GM19467 (cell line): ENCODE measurements at regions not wholly inside any gene's neighbourhood (a gene's known extent, or its start where the extent isn't known, plus 50 kb on each side); places are given as distances from the start of the nearest gene placed in this dataset.
A peak's percentile ranks its signal among the peaks of the same experiment; 100 is the strongest.
"Not testable (repeated sequence)": the region's sequence is repeated elsewhere in the genome, so short reads cannot be mapped to it uniquely, and the experiment has no call there.

Experiments used
- ATAC-seq: cut with Tn5 transposase; IDR thresholded peaks from one replicate; pipeline ENCODE4 v1.9.1; 2021; ENCODE audit warnings: mild to moderate bottlenecking, moderate library complexity; ENCODE audit not compliant: unreplicated experiment

DNA sequence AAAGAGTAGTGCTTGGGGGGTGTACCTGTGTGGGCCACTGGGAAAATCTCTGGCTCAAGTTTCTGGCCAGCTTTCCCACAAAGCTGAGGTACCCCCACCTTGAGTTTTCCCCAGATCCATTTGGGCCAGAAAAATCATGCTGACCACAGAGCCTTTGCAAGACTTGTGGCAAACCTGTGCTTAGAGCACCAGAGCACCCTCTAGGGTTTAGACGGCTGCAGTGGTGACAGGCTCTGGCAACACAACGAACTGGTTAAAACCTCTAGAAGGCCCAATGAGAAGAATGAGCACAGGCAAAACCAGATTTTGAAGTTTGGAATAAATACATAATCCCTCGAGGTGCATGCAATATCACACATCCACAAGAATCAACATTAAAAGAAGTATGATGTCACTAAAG, 290.7 kb upstream of the FOLH1 start:
- no peak for ATAC-seq

DNA sequence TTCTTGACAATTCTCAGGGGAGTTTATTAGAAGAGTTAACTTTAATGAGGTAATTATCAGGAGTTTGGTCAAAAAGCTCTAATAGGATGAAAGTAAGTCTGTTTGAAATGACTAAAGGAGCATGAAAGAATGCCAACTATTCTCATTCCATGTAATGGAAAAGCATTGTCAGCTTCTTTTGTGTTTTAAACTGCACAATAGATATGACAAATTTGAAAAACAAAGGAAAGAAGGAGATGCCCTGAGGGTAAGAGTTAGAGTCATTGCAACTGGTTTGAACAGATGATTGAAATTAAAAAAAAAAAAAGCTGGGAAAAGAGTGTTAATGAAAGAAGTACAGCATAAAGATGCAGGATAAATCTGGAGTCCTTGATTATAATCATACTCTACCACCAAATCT, 296.8 kb upstream of the FOLH1 start:
- ATAC-seq = no peak

DNA sequence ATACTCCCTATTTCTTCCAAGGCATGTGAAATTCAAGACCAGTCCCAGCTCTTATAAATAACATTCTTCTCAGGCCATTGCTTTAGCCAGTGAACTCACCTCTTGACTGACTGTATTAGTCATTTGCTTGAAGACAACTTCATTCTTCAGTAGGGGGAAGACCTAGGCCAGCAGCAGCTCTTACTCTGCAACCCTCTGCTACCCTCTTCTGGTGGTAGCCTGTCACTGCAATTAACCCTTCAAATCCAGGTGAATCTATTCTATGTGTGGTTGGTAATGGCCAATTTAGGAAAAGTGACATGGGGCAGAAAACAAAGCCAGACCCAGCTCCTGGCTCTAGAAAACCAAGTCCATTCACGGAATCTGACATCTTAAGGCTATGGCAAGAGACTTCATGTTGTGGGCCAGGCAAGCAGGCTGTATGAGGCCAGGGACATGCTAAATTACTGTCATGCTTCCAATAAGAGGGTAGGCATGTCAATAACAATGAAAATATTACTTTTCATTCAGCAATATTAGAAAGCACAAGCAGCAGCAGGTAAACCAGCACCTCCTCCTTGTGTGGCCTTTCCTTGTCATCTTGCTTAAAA, 317.9 kb upstream of the FOLH1 start:
- peak; percentile 91 for ATAC-seq

DNA sequence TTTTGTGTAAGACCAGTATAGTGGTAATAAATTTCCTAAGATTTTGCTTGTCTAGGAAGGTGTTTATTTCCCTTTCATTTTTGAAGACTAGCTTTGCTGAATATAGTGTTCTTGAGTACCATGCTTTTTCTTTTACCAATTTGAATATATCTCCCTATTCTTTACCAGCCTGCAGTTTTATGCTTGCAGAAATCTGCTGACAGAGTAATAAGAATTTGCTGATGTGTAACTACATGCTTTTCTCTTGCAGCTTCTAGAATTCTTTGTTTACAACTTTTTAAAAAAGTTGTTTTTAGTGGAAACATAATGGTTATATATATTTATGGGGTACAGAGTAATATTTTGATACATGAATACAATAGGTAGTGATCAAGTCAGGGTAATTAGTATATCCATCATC, 324.8 kb upstream of the FOLH1 start:
- ATAC-seq = no peak

DNA sequence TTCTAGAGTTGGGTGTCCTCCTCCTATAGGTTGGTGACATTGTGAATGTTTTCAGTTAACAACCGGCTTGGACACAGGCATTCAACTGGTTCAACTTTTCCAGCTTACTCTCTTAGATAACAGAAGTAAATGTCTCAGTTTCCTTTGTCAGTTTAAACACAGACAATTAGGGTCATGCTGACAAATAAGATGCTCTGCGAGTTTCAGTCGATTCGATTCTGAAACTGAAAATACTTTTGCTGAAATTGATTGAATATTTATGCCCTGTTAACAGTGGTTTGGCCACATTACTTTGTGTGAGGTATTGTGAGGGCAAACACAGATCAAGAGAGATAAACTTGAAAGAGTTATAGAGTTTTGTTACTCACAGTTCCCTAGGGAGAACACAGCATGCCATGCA, 330.5 kb upstream of the FOLH1 start:
- ATAC-seq = not testable (repeated sequence)

DNA sequence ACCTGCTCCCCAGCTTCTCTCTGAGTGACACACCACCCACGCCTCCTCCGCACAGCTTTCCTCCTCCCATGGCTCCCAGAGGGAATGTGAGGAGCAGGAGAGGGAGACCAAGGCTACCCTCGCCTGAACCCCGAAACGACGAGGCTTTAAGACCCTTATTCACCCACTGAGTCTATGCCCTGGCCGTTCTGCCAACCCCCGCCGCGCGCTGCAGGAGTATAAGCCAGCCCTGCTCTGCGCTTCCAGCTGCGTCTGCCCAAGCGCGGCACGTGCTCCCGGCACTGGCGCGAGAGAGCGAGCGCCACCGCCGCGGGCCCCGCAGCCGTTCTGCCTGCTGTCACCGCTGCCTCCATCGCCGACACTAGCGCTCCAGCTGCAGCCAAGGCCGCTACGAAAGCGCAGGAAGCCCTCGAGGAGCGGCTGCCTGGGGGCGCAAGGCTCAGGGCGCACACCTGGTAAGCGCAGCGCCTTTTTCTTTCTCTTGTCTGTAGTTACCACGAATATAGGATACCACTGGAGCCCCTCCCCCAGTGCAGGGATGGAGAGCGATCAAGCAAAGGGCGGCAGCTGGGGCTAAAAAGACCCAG, 350.0 kb upstream of the FOLH1 start:
- ATAC-seq = not testable (repeated sequence)

DNA sequence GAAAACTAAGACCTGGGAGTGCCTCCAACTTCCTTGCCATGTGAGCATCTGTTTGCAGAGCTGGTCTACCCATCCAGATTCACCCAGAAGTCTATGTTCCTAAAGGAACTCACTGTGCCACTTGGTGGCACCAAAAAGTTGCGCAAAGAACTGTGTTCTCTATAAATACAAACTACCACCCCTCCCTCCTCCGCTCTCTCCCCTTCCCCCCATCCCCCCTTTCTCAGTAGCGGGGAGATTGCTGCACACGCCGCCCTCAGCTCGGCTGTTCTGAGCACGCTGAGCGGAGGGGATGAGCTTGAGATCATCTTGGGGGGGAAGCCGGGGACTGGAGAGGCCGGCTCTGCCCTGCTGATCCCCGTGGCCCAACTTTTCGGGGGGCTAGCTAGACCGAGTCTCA, 352.2 kb upstream of the FOLH1 start:
- not testable (repeated sequence) for ATAC-seq

DNA sequence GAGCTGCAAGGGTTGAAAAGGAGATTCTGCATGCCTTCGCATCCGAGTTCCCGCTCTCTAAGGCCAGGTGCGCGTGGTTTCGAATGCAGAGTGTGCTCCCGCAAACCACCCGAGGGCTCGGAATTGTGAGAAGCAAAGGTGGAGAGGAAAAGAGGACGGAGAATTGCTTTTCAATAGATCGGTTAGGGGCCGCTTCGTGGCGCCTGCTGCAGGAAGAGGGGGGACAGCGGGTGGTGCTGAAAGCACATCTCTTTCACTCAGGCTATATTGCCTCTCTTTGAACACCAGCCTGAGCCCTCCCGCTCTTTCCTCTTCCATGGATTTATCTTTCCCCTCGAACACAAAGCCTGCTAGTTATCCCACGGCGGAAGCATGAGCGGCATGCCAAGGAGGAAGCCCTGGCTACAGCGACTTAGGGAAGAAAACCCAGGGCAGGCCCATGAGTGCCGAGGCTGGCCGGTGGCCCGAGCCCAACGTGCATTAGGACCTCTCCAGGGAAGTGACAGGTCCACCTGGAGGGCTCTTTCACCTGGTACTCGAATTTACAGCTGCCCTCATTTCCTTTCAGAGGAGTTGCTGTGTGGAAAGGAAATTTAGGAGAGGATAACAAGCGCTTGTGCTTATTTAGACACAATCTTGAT, 353.0 kb upstream of the FOLH1 start:
- not testable (repeated sequence) for ATAC-seq

DNA sequence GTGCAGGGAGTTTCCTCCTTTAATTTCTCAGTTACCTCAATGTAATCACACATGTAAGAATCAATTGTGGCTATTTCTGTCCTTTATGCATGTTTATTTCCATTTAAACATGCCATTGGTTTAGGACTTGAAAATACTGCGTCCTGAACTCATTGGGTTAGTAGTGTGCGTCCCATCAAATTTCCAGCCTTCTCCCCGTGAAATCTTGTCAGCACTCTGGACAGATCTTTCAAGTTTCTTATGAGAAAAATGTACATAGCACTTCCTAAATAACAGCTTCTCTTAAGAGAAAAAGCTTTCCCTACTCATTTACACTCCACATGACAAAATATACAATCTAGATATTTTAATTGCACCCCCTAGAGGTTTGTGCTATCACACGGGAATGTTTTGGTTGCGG, 353.9 kb upstream of the FOLH1 start:
- ATAC-seq = not testable (repeated sequence)

DNA sequence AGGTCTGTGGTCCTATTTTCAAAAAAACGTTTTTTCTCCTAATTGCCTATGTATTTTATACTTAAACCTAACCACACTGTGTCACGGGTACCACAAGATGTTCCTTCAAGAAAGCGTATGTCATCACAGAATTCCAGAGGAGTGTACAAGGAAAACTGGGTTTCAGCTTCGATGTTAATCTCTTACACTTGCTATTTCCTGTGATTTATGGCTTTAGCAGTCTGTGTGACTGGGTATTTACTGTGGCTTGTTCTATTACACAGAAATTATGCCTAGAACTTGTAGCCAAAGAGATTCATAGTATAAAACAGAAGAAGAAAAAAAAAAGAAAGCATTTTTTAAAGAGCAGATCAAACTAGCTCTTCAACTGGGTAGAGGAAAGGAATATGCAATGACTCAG, 371.1 kb upstream of the FOLH1 start:
- ATAC-seq = not testable (repeated sequence)

DNA sequence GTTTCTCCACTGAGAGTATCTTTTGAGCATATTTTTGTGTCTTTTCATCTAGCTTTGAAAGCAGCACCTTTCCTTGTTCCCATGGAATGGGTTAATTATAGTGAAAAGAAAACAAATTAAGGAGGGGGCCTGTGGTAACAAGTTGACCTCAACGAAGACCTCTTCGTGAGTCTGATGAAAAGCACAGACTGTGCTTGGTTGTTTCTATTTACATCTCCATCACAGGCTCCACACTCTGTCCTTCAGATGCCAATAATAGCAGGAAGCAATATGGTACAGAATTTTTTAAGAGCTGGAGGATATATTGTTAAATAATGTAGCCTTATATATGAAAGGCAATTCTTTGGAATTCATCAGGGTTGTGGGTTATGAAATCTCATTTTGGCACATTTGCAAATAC, 366.7 kb upstream of the OR4C13 start:
- not testable (repeated sequence) for ATAC-seq

DNA sequence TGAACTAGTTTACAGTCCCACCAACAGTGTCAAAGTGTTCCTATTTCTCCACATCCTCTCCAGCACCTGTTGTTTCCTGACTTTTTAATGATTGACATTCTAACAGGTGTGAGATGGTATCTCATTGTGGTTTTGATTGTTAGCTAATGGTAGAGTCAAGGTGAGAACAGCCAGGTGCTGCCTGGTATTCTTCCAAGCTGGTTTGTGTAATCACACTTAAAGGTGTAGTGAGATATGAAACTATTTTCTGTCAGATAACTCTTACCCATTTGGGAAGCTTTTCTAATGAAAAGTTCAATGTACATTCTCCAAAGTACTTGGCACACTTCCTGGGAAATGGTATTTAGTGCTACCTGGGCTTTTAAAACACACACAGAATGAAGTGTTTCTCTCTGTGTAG, 343.3 kb upstream of the OR4C13 start:
- ATAC-seq = not testable (repeated sequence)

DNA sequence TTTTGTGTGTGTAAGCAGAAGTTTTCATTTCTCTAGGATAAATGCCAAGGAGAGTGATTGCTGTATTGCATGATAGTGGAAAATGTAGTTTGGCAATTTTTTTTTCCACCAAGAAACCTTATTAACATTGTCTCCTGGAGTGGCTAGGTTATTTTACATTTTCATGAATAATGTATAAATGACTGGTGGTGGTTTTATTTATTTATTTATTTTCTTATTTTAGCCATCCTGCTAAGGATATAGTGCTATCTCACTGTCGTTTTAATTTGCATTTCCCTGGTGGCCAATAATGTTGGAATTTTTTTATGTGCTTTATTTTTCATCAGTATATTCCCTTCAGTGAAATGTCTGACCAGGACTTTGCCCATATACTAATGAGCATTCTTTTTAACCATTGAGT, 328.3 kb upstream of the OR4C13 start:
- not testable (repeated sequence) for ATAC-seq

DNA sequence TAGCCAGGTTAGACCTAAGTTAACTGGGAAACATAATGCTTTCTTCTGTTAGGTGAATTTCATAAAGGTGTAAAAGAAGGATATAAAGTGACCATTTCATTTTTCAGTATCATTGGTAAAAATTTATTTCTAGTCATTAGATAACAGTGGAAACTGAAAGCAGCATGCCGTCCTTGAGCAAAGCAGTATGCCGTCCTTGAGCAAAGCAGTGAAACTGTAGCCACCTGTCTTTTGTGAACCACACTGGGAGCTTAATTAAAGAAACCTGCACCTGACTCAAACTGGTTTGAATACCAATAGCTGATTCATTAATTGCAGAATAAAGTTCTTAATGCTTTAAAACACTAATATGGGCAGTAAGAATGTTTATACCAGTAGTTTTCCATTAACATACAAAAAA, 281.5 kb upstream of the OR4C13 start:
- not testable (repeated sequence) for ATAC-seq

DNA sequence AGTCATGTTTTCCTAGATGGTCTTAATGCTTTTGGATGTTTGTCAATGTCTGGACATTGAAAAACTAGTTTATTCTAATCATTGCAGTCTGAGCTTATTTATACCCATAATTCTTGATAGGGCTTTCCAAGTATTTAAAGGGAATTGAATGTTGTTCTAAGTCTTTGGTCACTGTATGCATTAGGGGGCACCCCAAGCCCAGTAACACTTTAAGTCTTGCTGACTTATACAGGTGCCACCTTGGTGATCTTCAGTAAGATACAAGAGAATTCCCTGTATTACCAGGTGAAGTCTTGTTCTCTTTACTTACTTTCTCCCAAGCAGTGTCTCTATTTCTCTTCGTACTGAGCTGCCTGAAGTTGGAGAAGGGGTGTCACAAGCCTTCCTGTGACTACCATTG, 250.1 kb upstream of the OR4C13 start:
- not testable (repeated sequence) for ATAC-seq

DNA sequence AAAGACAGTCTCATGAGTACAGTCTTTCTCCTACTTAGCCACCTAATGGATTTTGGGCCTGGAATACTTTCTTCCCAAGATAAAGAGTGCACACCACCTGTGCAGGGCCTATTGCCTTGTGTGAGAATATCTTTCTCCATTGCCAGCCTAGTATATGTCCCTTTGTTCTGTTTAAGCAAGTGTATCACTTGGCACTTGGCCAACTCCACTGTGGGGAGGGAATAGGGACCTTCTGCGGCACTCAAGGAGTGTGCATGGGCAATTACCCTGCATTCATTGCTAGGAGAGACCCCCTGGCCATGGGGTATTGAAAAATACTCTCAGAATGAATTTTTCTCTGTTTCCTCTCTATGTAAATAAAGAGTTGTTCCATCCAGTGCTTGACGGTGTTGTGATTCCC, 201.7 kb upstream of the OR4C13 start:
- ATAC-seq = not testable (repeated sequence)

DNA sequence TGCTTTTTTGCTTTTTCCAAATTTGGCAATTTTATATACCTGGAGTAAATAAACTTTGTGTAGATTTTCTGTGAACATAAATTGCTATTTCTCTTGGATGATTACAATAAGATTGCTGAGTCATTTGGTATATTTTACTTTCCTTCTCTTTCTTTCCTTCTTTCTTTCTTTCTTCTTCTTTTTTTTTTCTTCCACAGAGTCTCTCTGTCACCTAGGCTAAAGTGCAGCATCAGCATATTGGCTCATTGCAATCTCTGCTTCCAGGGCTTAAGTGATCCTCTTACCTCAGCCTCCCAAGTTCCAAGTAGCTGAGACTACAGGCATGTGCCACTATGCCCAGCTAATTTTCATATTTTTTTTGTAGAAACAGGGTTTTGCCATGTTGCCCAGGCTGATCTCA, 201.2 kb upstream of the OR4C13 start:
- ATAC-seq = not testable (repeated sequence)

DNA sequence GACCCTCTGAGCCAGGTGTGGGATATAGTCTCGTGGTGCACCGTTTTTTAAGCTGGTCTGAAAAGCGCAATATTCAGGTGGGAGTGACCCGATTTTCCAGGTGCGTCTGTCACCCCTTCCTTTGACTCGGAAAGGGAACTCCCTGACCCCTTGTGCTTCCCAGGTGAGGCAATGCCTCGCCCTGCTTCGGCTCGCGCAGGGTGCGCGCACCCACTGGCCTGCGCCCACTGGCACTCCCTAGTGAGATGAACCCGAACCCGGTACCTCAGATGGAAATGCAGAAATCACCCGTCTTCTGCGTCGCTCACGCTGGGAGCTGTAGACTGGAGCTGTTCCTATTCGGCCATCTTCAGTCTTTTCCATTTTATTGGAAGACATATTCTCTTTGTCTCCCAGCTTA, 171.4 kb upstream of the OR4C13 start:
- not testable (repeated sequence) for ATAC-seq

DNA sequence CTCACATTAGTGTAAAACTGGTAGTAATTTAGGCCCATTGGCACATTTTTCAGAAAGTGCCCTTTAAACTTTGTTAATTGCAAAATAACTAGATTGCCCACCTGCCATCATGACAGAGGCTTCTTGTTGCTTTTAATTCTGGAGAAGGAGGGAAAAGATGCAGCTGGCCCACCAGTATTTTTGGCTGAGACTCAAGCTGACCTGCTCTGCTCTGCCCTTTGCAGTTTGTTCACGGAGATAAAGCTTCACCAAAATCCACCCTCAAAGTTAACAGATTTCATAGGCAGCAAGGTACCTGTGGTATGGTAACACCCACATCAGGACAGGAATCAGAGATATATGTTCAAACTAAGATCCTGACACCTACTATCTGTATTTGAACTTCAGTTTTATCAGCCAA, 170.2 kb upstream of the OR4C13 start:
- ATAC-seq = not testable (repeated sequence)

DNA sequence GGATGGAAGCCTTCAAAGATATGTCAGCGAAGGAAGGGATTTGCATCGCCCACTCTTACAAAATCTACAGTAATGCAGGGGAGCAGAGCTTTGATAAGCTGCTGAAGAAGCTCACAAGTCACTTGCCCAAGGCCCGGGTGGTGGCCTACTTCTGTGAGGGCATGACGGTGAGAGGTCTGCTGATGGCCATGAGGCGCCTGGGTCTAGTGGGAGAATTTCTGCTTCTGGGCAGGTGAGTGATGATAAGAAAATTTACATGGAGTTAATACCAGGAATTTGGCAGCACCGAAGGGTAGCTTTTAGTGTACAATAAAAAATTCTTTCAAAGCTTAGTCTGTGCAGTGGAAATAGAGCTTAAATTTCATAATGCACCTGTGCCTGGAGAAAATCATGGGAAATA, 168.3 kb upstream of the OR4C13 start:
- ATAC-seq = not testable (repeated sequence)

DNA sequence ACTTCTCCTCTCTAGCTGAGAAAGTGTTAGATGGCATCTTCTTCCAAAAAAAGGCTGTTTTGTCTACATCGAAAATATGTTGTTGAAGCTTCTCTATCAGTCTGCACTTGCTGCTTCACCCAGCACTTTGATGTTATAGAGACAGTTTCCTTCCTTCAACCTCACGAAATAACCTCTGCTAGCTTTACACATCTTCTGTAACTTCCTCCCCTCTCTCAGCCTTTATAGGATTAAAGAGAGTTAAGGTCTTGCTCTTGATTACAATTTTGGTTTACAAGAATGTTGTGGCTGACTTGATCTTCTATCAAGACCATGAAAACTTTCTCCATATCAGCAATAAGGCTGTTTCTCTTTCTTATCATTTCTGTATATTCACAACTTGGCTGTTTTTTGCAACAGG, 162.4 kb upstream of the OR4C13 start:
- ATAC-seq = not testable (repeated sequence)

DNA sequence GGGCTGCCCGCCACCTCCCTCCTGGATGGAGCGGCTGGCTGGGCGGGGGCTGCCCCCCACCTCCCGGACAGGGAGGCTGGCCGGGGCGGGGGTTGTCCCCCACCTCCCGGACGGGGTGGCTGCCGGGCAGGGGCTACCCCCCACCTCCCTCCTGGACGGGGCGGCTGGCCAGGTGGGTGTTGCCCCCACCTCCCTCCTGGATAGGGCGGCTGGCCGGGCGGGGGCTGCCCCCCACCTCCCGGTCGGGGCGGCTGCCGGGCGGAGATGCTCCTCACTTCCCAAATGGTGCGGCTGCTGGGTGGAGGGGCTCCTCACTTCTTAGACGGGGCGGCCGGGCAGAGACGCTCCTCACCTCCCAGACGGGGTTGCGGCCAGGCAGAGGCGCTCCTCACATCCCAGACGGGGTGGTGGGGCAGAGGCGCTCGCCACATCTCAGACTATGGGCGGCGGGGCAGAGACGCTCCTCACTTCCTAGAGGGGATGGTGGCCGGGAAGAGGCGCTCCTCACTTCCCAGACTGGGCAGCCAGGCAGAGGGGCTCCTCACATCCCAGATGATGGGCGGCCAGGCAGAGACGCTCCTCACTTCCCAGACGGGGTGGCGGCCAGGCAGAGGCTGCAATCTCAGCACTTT, 153.9 kb upstream of the OR4C13 start:
- ATAC-seq = not testable (repeated sequence)
